ENCODE measurements at regions not wholly inside any gene's neighbourhood (a gene's known extent, or its start where the extent isn't known, plus 50 kb on each side); places are given as distances from the start of the nearest gene placed in this dataset.

DNA sequence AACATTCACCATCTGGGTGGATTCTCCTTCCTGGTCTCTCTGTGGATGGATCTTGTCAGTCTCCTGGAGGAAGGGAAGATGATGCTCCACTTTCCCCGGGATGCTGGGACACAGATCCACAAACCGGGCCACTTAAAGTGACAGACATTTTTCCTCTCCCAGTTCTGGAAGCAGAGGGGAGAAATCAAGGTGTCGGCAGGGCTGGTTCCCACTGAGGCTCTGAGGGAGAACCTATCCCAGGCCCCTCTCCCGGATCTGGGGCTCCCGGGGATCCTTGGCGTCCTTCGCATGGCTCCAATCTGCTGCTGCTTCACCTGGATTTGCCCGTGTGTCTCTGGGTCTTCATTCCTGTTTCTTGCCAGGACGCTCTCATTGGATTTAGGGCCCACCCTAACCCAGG, 263.1 kb upstream of the TNRC6C start:
- TF ChIP-seq, protein P1, sequence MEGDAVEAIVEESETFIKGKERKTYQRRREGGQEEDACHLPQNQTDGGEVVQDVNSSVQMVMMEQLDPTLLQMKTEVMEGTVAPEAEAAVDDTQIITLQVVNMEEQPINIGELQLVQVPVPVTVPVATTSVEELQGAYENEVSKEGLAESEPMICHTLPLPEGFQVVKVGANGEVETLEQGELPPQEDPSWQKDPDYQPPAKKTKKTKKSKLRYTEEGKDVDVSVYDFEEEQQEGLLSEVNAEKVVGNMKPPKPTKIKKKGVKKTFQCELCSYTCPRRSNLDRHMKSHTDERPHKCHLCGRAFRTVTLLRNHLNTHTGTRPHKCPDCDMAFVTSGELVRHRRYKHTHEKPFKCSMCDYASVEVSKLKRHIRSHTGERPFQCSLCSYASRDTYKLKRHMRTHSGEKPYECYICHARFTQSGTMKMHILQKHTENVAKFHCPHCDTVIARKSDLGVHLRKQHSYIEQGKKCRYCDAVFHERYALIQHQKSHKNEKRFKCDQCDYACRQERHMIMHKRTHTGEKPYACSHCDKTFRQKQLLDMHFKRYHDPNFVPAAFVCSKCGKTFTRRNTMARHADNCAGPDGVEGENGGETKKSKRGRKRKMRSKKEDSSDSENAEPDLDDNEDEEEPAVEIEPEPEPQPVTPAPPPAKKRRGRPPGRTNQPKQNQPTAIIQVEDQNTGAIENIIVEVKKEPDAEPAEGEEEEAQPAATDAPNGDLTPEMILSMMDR (IDR thresholded peaks at IDR 0.05) = no peak
- no peak for TF ChIP-seq POLR2A (IDR thresholded peaks at IDR 0.05)
- no peak for TF ChIP-seq POLR2AphosphoS5 (IDR thresholded peaks at IDR 0.05)

Data from breast epithelium (tissue), 3 donors.